SU-DHL-6 (cell line): ENCODE measurements at regions not wholly inside any gene's neighbourhood (a gene's known extent, or its start where the extent isn't known, plus 50 kb on each side); places are given as distances from the start of the nearest gene placed in this dataset.

ENCODE experiments used
- H2AFZ ChIP-seq: fragments of 200-600 bp; sonication (generic); 2 replicates; pipeline ENCODE4 v1.6.1; 2014; ENCODE audit warnings: low read depth, mild to moderate bottlenecking, moderate library complexity, mixed read lengths, antibody characterized with exemption, low read length; ENCODE audit not compliant: severe bottlenecking
- H3F3A ChIP-seq: fragments of 200-600 bp; shearing (Covaris generic); 2 replicates; pipeline ENCODE4 v1.6.0; 2016; ENCODE audit warnings: antibody characterized with exemption, mild to moderate bottlenecking; ENCODE audit not compliant: insufficient read depth
- H3K27ac ChIP-seq: fragments of 200-600 bp; sonication (generic); 2 replicates; pipeline ENCODE4 v1.5.1; 2016; ENCODE audit warnings: low read depth, mild to moderate bottlenecking, low read length, moderate library complexity, mixed read lengths
- H3K27me3 ChIP-seq: fragments of 200-600 bp; sonication (generic), shearing (Covaris generic); 2 replicates; pipeline ENCODE4 v1.6.0; 2014; ENCODE audit warnings: mild to moderate bottlenecking, low read length
- H3K36me3 ChIP-seq: fragments of 200-600 bp; sonication (generic); 2 replicates; pipeline ENCODE4 v1.6.1; 2014; ENCODE audit warnings: mild to moderate bottlenecking, low read length, mixed read lengths
- H3K4me2 ChIP-seq: fragments of 300-600, 200-600 bp; shearing (Covaris generic), sonication (generic); 2 replicates; pipeline ENCODE4 v1.6.0; 2014; ENCODE audit warnings: low read length, low read depth, mild to moderate bottlenecking; ENCODE audit not compliant: poor library complexity, severe bottlenecking
- H3K4me3 ChIP-seq: fragments of 200-600 bp; sonication (generic); 2 replicates; pipeline ENCODE4 v1.5.1; 2014; ENCODE audit warnings: antibody characterized with exemption, low read length, mild to moderate bottlenecking, mixed read lengths; ENCODE audit not compliant: insufficient read depth, poor library complexity, severe bottlenecking
- H3K79me2 ChIP-seq: fragments of 200-600 bp; sonication (generic); 2 replicates; pipeline ENCODE4 v1.6.1; 2014; ENCODE audit warnings: mild to moderate bottlenecking, low read length, moderate library complexity; ENCODE audit not compliant: insufficient read depth
- H3K9ac ChIP-seq: fragments of 200-600 bp; sonication (generic); 2 replicates; pipeline ENCODE4 v1.7.0; 2014; ENCODE audit warnings: mild to moderate bottlenecking, low read length
- H3K9me2 ChIP-seq: fragments of 200-600 bp; sonication (generic); replicated peaks from 2 replicates; pipeline ENCODE4 v1.6.1; 2014; ENCODE audit warnings: low read length; ENCODE audit not compliant: insufficient read depth
- H3K9me3 ChIP-seq: fragments of 200-600 bp; sonication (generic); 2 replicates; pipeline ENCODE4 v1.6.1; 2014; ENCODE audit warnings: low read length, mixed read lengths; ENCODE audit not compliant: insufficient read depth
- H4K20me1 ChIP-seq: fragments of 200-600 bp; sonication (generic); 2 replicates; pipeline ENCODE4 v1.6.1; 2014; ENCODE audit warnings: low read depth, mild to moderate bottlenecking, antibody characterized with exemption, low read length, moderate library complexity, mixed read lengths
- EZH2phosphoT487 ChIP-seq: fragments of 200-600 bp; sonication (generic), shearing (Covaris generic); conservative IDR thresholded peaks from 2 replicates; pipeline ENCODE4 v1.6.1; 2018; ENCODE audit warnings: mild to moderate bottlenecking, antibody characterized with exemption, low read length, moderate library complexity, mixed read lengths
- TF ChIP-seq, protein P1 (sequence below): fragments of 200-600 bp; sonication (generic); IDR thresholded peaks from one replicate; pipeline ENCODE4 v1.5.1; 2017; ENCODE audit warnings: antibody characterized with exemption, mild to moderate bottlenecking, low read length, moderate library complexity; ENCODE audit not compliant: insufficient read depth, poor library complexity, severe bottlenecking

DNA sequence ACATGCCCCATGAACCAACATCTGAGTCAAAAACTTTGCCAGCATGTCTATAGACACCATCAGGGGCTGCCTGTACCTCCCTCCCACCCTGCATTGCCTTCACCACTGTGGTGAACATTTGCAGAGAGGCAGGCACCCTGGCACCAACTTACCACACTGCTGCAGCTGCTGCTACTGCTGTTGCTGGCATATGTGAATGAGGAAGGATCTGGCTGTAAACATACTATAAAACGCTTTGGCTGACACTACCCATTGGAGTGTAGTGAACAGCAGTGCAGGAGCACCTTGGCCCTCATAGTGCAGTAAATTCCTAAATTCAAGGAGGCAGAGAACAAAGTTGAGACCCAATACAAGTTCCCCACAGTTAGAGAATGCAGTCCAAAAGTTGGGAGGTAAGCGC, 90.6 kb upstream of the SPIN4 start:
- no peak overlapping the region for H3K9ac ChIP-seq
- H2AFZ ChIP-seq, result no peak overlapping the region
- H3K9me3 ChIP-seq, result no peaks in the 10 kb centered on the region
- no peak overlapping the region for H3K4me2 ChIP-seq
- H3K36me3 ChIP-seq, result no peaks in the 10 kb centered on the region
- H3K9me2 ChIP-seq, result no peaks in the 10 kb centered on the region
- no peak overlapping the region for H3K4me3 ChIP-seq
- no peak overlapping the region for H3K27ac ChIP-seq
- no peaks in the 10 kb centered on the region for H3F3A ChIP-seq
- H3K27me3 ChIP-seq, result no peaks in the 10 kb centered on the region
- no peaks in the 10 kb centered on the region for H3K79me2 ChIP-seq
- H4K20me1 ChIP-seq, result no peaks in the 10 kb centered on the region
- TF ChIP-seq, protein P1, sequence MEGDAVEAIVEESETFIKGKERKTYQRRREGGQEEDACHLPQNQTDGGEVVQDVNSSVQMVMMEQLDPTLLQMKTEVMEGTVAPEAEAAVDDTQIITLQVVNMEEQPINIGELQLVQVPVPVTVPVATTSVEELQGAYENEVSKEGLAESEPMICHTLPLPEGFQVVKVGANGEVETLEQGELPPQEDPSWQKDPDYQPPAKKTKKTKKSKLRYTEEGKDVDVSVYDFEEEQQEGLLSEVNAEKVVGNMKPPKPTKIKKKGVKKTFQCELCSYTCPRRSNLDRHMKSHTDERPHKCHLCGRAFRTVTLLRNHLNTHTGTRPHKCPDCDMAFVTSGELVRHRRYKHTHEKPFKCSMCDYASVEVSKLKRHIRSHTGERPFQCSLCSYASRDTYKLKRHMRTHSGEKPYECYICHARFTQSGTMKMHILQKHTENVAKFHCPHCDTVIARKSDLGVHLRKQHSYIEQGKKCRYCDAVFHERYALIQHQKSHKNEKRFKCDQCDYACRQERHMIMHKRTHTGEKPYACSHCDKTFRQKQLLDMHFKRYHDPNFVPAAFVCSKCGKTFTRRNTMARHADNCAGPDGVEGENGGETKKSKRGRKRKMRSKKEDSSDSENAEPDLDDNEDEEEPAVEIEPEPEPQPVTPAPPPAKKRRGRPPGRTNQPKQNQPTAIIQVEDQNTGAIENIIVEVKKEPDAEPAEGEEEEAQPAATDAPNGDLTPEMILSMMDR, result no peak
- no peak for TF ChIP-seq EZH2phosphoT487

DNA sequence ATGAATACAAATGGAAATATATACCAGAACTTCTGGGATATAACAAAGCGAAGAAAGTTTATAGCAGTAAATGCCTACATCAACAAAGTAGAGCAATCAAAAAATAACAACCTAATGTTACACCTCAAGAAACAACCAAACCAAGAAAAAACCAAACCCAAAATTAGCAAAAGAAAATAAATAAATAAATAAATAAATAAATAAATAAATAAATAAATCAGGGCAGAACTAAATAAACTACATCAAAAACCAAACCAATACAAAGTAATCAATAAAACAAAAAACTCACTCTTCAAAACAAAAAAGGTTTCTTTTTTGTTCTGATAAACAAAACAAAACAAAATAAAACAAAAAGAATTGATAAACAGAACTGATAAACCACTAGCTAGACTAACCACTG, 88.4 kb upstream of the SPIN4 start:
- H3F3A ChIP-seq, result no peaks in the 10 kb centered on the region
- no peak overlapping the region for H3K4me3 ChIP-seq
- no peaks in the 10 kb centered on the region for H3K9me3 ChIP-seq
- no peaks in the 10 kb centered on the region for H3K36me3 ChIP-seq
- H3K4me2 ChIP-seq, result no peak overlapping the region
- H3K27ac ChIP-seq, result no peak overlapping the region
- H2AFZ ChIP-seq, result no peak overlapping the region
- H3K27me3 ChIP-seq, result no peaks in the 10 kb centered on the region
- no peak overlapping the region for H3K9ac ChIP-seq
- H3K79me2 ChIP-seq, result no peaks in the 10 kb centered on the region
- H4K20me1 ChIP-seq, result no peaks in the 10 kb centered on the region
- H3K9me2 ChIP-seq, result no peaks in the 10 kb centered on the region
- TF ChIP-seq, protein P1, result no peak
- TF ChIP-seq EZH2phosphoT487, result no peak

DNA sequence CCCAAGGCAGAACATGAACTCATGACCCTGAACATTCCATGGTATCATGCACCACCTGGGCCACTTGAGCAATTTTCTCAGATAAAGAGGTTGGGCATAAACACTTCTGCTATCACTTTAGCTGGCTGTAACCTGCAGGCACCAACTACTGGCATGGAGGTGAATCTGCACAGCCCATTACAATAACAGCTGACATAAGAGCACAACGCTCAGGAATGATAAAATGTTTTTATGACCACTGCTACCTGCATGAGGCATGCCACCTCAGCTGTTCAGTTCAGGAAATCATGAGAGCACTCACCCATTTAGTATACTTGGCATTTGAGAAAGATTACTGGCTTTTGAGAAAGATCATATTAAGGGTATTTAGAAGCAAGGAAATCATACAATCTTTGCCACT, 85.7 kb upstream of the SPIN4 start:
- no peaks in the 10 kb centered on the region for H3K9me3 ChIP-seq
- H3K4me3 ChIP-seq, result no peak overlapping the region
- no peaks in the 10 kb centered on the region for H3K79me2 ChIP-seq
- H4K20me1 ChIP-seq, result no peaks in the 10 kb centered on the region
- no peaks in the 10 kb centered on the region for H3K36me3 ChIP-seq
- no peak overlapping the region for H3K27ac ChIP-seq
- TF ChIP-seq, protein P1, result no peak
- no peak for TF ChIP-seq EZH2phosphoT487
- no peaks in the 10 kb centered on the region for H3K27me3 ChIP-seq
- no peak overlapping the region for H3K4me2 ChIP-seq
- no peaks in the 10 kb centered on the region for H3K9me2 ChIP-seq
- no peaks in the 10 kb centered on the region for H3F3A ChIP-seq
- no peak overlapping the region for H3K9ac ChIP-seq
- no peak overlapping the region for H2AFZ ChIP-seq

DNA sequence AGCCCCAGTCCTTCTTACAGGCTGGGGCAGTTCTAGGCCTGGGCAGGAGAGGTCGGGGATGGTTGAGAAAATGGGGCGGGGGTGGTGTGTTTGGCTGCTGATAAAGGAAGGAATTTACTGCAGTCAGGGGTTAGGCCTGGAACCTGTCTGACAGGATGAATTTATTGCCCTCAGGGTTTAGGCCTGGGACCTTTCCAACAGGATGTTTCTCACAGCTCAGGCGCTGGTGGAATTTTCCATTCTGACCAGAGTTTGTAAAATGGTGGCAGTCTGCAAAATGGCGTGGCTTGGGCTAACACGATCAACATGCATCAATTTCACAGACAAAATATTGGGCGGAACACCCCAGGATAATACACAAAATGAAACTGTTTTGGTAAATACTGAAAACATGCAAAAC, 83.5 kb upstream of the SPIN4 start:
- no peak overlapping the region for H3K4me2 ChIP-seq
- H3K79me2 ChIP-seq, result no peaks in the 10 kb centered on the region
- no peak overlapping the region for H3K9ac ChIP-seq
- no peaks in the 10 kb centered on the region for H3K9me2 ChIP-seq
- H2AFZ ChIP-seq, result no peak overlapping the region
- no peak overlapping the region for H3K4me3 ChIP-seq
- H3K27ac ChIP-seq, result no peak overlapping the region
- no peaks in the 10 kb centered on the region for H3K36me3 ChIP-seq
- H3F3A ChIP-seq, result no peaks in the 10 kb centered on the region
- TF ChIP-seq EZH2phosphoT487, result no peak
- TF ChIP-seq, protein P1, result no peak
- no peaks in the 10 kb centered on the region for H3K27me3 ChIP-seq
- no peaks in the 10 kb centered on the region for H3K9me3 ChIP-seq
- no peaks in the 10 kb centered on the region for H4K20me1 ChIP-seq
